HG03439 (cell line): ENCODE measurements at regions not wholly inside any gene's neighbourhood (a gene's known extent, or its start where the extent isn't known, plus 50 kb on each side); places are given as distances from the start of the nearest gene placed in this dataset.
"Not testable (repeated sequence)": the region's sequence is repeated elsewhere in the genome, so short reads cannot be mapped to it uniquely, and the experiment has no call there.

Source experiments
- ATAC-seq: cut with Tn5 transposase; IDR thresholded peaks from one replicate; pipeline ENCODE4 v1.9.1; 2021; ENCODE audit warnings: mild to moderate bottlenecking, moderate library complexity; ENCODE audit not compliant: unreplicated experiment

GRCh38 chr13:74554569-74555275, 420.5 kb upstream of the KLF12 start:
- no peak for ATAC-seq

- no peak for ATAC-seq
These were observed 415.8 kb upstream of the KLF12 start for GRCh38 chr13:74550039-74550438.

GRCh38 chr13:74536649-74537048, 402.4 kb upstream of the KLF12 start:
- not testable (repeated sequence) for ATAC-seq

GRCh38 chr13:74533226-74533625, 399.0 kb upstream of the KLF12 start:
- no peak for ATAC-seq

- ATAC-seq = no peak
These were observed 395.8 kb upstream of the KLF12 start for GRCh38 chr13:74530011-74530410.

GRCh38 chr13:74528734-74529513, 394.7 kb upstream of the KLF12 start:
- no peak for ATAC-seq

- no peak for ATAC-seq
These were observed 388.9 kb upstream of the KLF12 start for GRCh38 chr13:74523057-74523456.

GRCh38 chr13:74511523-74511922, 377.3 kb upstream of the KLF12 start:
- no peak for ATAC-seq

- no peak for ATAC-seq
These were observed 353.0 kb upstream of the KLF12 start for GRCh38 chr13:74487091-74487722.

- ATAC-seq = no peak
These were observed 351.6 kb upstream of the KLF12 start for GRCh38 chr13:74485757-74486156.

- ATAC-seq = no peak
These were observed 344.9 kb upstream of the KLF12 start for GRCh38 chr13:74479124-74479523.

- no peak for ATAC-seq
These were observed 342.6 kb upstream of the KLF12 start for GRCh38 chr13:74476788-74477187.

- ATAC-seq = no peak
These were observed 342.2 kb upstream of the KLF12 start for GRCh38 chr13:74476365-74476764.

- no peak for ATAC-seq
These were observed 332.7 kb upstream of the KLF12 start for GRCh38 chr13:74466864-74467263.

- ATAC-seq = no peak
These were observed 331.8 kb upstream of the KLF12 start for GRCh38 chr13:74466020-74466419.

- no peak for ATAC-seq
These were observed 331.1 kb upstream of the KLF12 start for GRCh38 chr13:74465271-74465670.

- no peak for ATAC-seq
These were observed 330.5 kb upstream of the KLF12 start for GRCh38 chr13:74464670-74465069.

GRCh38 chr13:74461011-74461410, 326.8 kb upstream of the KLF12 start:
- no peak for ATAC-seq

GRCh38 chr13:74452881-74453280, 318.7 kb upstream of the KLF12 start:
- no peak for ATAC-seq

- ATAC-seq = no peak
These were observed 318.0 kb upstream of the KLF12 start for GRCh38 chr13:74452176-74452575.

- no peak for ATAC-seq
These were observed 316.8 kb upstream of the KLF12 start for GRCh38 chr13:74450964-74451363.

- ATAC-seq = no peak
These were observed 316.3 kb upstream of the KLF12 start for GRCh38 chr13:74450525-74450845.
